ENCODE measurements at regions not wholly inside any gene's neighbourhood (a gene's known extent, or its start where the extent isn't known, plus 50 kb on each side); places are given as distances from the start of the nearest gene placed in this dataset.

DNA sequence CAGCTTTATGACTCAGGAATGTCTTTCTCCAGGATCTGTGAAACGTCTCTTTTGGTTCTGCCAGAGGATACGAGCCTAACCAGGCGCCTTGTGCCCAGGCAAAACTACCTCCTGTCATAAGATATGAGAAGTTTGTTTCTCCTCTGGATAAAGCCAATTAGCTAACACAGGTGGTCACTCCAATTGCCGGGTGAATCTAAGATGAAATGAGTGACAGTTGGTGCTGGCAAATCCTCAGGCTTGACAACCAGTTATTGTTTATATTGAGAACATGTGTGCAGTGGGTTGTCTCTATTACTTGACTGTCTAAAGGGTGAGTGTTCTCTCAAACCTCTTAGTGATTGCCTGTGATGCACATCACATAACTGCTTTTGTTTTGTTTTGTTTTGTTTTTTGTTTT, 449.1 kb downstream of the XPNPEP1 start:
- DNase-seq, result no peak

DNA sequence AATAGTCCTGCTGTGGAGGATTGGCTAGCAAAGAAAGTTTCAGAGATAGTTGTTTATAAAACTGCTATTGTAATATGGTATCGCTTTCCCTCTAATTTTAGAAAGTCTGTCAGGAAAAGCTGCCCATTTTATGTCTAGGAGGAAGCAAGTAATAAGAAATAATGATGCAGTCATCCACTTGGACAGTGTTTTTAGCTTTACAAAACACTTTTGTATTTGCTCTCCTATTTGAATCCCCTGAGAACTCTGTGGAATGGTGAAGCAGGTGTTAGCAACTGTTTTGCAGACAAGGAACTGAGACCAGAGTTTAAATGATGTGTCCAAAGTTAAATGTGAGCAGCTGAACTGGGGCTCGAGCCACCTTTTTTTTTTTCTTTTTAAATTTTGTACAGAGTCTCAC, 455.8 kb downstream of the XPNPEP1 start:
- no peak for DNase-seq

DNA sequence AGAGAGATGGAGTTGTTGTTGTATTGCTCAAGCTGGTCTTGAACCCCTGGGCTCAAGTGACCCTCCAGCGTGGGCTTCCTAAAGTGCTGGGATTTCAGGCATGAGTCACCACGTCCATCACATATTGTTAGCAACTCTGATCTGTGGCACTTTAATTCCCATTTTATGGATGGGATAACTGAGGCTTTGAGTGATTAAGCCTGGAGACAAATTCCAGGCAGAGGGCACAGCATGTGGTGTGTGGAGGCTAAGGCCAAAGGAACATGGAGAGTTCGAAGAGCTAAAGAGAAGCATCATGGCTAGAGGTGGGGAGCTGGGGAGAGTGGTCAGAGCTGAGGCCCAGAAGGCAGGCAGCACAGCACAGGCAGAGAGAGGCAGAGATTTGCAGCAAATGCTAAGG, 458.4 kb downstream of the XPNPEP1 start:
- DNase-seq, result no peak

DNA sequence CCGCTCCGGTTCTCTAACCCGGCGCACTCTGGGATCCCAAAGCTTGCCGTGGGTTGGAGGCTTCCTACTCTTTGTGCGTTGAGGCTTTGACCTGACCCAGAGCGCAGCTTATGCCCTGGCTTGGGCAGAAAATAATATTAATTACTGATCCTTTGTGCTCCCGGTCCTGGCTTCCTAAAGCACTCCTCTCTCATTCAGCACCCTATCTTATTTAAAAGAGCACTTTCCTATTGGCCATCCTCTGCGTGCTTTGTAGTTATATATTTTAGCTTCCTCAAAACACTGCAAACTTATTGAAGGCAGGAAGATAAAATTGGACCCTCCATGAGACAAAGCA, 466.0 kb downstream of the XPNPEP1 start:
- DNase-seq, result no peak

DNA sequence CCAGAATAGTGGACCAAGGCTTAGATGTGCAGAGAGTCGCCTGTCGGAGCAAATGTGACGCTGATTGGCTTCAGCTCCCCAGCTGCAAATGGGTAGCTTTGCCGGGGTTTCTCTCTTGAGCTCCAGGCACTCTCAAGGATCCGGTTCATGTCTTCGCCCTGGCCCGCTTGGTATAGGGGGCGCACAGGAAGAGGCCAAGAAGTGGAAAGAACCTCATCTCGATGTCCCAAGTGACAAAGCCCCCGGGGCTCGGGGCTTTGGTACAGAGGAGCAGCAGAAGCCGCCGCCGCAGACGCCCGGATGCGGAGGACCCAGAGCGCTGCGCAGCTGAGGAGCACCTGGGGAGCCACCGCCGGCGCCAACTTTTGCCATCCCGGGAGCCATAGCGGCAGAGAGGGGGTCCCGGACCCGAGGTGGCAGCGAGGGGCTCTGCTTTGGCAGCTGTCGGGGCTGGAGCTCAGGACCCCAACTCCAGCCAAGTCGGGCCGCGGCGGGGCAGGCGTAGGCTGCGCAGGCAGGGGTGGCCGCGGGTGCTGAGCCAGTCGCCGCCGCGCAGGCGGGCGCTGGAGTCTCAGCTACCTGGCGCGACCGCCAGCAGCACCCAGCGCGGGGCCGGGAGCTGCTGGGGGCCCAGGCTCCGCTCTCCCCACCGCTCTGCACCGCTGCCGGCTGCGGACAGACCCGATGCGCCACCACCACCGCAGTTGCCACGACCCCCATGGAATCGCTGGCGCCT, 466.6 kb downstream of the XPNPEP1 start:
- no peak for DNase-seq

DNA sequence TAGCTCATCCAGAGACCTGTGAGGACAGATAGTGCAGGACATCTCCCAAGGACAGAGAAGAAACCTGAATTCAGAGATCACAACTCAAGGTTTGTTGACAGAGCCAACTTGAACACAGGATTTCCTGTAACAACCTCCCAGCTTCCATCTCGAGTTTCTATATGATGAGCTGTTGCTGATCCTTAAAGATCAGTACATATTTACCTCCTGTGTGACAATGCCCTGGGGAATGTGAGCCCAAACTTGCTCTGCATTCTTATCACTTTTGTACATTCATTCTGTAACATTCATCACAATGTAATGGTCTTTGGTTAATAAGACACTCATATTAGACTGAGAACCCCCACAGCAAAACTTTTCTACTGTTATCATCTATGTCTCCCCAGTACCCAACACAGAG, 468.6 kb downstream of the XPNPEP1 start:
- DNase-seq, result no peak

DNA sequence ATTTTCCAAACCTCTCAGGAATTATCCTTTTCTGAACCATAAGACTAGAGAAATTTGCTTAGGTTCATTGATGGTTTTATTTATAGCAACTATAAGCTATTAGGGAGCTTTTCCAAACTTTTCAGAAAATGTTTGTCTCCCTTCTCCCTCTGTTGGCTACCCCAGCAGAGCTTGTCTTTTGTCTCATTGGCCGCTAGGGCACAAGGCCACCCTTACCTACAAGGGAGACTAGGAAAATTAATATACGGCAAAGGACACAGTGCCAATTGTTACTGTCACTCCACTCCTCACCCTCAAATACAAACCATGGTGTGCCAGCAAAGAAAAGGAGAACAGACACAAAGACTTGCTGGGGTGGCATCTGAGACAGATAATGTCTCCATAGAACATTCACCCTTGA, 471.4 kb downstream of the XPNPEP1 start:
- DNase-seq, result no peak

DNA sequence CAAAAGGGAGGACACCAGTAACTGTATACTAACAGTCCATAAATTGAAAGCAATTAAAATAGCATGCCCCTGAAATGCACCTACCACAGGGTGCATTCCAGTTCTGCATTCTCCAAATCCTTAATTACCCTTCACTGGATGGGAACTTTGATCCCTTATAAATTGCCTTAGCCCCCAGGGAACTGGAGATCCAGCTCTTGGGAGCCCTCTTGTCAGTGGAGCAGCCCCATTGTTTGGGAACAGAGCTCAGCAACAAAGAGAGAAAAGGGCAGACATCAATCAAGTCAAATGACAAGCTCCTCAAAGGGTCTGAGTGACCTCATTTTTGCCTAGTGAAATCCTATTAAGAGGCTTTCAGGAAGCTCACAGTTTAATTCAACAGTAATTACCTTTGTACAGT, 472.6 kb downstream of the XPNPEP1 start:
- DNase-seq, result no peak

DNA sequence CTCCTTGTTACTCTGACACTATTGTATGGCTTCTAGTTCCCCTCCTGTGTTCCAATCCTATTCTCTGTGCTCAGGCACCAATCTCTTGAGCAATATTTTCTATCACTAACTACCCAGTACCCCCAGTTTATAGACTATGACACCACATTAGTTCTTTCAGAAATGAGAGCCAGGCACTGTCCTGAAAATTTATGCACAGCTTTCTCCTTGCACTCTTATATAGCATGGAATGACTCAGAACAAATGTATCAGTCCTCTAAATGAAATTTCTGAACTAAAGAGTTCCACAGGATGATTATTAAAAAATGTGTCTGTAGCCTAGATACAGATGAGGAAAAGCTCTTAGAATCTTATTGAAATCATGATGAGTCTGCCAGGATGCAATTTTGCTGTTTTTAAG, 489.9 kb downstream of the XPNPEP1 start:
- DNase-seq, result no peak

DNA sequence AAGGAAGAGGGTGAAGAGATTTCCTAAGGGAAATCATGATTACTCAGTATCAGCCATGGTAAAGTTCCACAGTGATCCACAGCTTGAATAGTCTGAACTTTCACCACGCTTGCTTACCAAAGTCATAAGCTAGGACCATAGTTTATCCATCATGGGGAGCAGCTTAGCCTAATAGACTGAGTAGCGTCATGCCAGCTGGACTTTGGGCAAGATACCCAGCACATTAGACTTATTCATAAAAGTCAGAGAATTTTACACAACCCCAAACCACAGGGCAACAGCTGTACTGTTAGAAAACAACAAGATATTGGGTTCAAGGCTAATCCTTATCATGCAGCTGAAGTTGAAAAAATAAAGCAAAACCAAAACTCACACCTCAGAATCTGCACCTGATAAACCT, 491.0 kb downstream of the XPNPEP1 start:
- no peak for DNase-seq

DNA sequence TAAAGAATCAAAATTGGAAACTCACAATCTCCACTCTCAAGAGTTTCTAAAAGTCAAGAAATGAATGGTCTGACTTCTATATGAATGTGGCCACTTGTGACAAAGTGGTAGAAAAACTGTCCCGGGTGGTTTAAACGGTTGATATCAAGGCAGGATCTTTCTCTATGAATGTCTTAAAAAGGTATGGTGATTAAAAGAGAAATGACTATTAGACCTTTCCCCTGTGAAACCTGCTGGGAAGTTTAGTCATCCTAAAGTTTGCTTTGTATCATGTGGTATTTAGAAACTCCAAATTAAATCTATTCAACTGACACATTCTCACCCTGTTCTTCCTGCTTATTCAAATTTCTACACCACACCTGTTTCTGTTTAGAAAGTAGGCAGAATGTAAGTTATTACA, 492.5 kb downstream of the XPNPEP1 start:
- no peak for DNase-seq

DNA sequence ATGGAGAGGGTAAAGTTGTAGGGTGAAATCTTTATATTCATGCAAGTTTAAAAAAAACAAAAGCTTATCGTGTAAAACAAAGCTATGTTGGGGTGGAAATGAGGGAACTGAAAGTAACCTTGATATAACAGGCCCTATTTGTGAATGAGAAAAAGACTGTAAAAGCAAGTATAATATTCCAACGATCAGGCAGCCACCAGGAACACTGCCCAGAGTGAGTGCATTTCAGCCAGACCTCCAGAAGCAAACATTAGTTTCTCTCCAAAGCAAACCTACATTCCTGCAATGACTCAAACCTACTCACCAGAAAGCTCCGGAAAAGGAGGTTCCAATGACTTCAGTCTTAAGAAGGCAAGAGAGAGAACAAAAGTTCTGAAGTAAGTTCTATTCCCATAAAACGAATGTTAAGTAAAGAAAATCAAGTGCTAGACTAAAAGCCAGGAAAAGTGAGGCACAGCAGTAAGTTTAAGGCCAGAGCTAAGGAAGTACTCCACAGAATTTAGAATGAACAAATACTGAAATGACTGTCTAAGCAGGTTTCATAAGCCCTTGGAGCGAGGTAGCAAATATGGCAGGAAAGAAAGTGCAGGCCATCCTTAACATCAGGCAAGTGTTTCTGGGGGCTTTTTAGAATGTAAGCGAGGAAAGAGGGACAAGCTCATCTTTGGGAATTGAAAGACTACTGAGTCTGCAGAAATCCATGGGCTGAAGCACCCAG, 493.1 kb downstream of the XPNPEP1 start:
- no peak for DNase-seq

DNA sequence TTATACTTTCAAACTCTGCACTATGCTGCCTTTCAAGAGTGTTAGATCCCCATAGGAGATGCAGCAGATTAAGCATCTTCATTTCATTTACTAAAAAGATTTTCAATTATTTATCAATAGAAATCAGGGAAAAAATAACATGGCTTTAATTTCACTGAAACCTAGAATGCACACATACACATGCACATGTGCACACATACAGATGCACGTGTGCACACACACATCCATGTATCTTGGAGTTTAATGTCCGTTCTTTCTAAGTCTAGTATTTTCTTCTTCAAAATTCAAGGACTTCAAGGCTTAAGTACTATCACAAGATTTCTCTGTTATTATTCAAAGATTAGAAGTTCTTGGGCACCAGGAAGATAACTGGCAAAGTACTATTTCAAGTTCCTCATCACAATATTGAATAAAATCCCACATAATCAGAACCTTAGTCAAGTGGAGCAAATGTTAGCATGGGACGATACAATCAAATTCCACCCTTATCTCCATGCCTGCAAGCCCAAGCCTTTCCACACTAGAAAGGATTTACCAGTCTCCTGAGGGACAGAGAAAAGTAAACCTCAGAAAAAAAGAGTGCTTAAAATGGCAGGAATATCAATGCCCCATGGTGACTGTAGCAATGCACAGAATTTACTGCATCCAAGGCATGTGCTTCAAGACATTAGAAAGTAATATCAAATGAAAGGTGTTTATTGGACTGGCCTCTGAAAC, 494.4 kb downstream of the XPNPEP1 start:
- DNase-seq, result no peak

DNA sequence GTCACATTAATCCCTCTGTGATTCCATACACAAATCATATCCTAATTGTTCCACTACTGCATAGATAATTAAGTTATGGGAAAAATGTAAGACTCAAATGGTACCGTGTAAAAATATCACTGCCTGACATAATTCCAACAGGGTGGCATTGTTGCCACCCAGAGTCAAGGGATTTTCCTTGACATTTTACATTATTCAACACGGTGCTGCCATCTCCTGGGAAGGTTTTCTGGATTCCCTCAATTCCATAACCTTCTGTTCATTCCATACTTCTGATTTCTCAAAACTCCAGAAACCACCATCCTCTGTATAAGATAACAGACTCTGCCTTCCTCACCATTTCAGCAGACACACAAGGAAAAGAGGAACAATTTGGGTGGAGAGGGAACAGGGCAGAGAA, 495.9 kb downstream of the XPNPEP1 start:
- DNase-seq, result no peak

DNA sequence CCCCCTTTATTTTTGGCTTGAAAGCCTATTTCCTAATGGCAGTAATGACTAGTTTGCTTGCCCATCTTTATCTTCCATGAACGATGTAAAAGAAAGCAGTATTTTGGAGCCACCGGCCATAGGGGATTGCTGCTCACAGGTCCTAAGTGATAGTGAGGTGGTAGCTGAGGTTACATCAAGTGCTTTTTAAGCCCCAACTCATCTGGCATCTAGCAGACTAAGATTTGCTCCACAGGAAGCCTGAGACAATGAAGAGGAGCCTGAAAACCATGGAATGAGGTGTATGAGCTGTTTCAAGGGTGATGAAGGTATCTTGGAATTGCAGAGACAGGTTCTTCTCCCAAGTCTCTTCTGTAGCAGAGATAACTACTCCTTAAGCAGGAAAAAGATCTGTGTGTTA, 496.3 kb downstream of the XPNPEP1 start:
- DNase-seq, result no peak

DNA sequence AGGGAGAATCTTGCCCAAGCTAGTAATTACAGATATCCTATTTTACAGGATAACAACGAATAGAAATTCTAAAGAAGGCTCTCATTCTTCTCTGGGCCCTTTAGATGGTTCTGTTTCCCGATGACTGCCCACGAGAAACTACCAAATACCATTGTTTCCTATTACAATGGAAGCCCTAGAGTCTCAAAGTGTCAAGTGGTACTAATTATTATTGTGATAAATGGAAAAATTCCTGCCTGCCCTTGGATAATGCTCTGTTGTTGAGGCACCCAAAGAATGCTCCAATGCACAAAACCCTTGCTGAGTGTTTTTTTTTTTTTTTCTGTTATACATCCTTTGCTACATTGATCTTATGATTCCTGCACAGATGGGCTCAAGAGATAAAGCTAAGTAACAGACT, 504.5 kb downstream of the XPNPEP1 start:
- no peak for DNase-seq

DNA sequence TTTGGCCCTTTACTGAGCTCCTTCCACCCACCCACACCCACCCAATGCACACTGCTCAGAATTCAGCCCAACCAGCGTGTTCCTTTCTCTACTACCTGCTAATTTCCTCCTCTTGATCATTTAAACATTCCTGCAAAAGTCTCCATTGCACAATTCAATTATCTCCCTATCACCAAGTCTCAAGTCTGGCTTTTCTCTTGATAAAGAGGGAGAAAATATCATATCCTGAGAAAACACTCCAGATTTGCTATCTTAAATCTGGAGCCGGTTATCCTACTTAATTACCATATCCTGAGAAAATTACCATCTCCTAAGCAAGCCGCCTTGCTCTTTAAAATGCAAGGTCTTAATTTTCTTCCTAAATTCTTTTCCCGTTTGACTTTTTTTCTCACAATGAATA, 505.5 kb downstream of the XPNPEP1 start:
- no peak for DNase-seq

DNA sequence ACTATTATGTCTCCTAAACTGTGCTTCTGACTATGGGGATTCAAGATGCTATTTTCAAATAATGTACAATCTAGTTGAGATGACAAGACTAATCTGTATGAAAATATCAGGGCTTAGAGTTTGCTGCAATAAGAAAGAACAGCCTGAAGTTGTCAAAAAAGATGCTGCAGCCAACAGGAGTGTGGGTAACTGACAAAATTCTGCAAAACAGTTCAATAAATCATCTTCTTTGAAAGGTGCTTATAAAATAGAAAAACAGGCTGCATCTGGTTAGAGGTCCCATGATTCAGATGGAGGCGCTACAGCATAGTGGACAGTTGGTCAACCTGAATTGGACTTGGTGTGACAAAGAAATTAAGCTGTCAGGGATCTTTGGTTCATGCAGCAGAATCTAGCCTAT, 511.0 kb downstream of the XPNPEP1 start:
- DNase-seq, result no peak

DNA sequence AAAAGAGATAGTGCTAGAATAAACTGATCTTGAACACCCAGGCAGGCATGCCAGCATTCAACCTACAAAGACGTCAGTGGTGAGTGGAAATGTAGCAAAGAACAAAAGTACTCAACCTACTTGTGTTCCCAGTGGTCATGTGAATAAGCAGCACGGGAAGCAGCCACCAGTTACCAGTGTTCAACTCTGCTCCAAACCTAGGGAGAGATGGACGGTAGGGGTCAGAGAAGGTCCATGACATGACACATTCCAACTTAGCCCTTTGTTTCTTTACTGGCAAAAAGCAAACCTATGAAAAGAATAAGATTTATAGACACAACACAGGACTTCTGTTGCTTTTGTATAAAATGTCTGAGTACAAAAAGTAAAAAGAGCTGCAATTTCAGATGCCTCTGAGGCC, 511.4 kb downstream of the XPNPEP1 start:
- DNase-seq, result no peak

DNA sequence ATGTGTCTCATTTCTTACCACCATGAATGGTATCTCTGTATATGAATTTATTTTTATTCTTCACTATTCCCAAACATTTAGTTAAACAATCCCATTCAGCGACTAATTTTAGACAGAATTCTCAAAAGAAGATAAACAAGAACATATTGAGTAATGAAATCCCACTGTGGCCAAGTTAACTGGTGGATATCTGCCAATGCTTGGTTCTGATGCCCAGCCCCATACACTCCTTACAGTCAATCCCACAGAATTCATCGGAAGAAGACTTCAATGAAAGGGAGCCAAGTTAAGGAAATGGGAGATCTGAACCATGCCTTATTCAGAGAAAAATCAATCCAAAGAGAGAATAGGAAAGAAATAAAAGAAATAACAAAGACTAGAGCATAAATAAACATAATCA, 518.0 kb downstream of the XPNPEP1 start:
- DNase-seq, result no peak

DNA sequence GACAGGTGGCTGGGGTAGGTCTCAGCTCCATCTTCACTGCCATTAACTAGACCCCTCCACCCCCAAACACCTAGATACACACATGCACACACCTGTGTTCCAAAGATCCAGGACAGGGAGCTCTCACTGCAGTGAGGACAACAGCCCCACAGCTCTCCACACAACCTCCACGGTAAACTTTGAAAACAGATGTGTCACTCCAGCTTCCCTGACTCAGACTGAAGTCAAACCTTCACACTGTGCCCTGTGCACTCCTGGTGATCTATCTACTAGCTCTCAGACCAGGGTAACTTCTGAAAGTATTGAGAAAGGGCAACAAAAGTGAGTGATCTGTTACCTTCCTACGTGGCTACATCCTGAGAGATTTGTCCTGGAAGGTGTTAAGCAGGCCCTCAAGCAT, 519.8 kb downstream of the XPNPEP1 start:
- DNase-seq, result no peak

DNA sequence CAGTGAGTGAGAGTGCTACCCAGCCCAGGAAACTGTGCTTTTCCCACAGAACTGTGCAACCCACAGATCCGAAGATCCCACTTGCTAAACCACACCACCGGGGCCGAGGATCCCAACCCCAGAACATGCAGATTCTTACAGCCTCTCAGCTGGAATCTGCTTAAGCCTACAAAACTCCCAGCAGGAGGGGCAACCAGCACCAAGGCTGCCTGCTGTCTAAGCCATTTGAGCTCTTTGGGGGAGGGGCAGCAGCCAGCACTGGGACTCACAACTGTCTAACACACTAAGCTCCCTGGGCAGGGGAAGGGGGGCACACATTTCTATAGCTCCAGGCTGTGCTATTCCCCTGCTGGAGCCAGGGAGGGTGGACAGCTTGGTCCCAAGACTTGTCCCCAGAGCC, 529.9 kb downstream of the XPNPEP1 start:
- DNase-seq, result no peak

DNA sequence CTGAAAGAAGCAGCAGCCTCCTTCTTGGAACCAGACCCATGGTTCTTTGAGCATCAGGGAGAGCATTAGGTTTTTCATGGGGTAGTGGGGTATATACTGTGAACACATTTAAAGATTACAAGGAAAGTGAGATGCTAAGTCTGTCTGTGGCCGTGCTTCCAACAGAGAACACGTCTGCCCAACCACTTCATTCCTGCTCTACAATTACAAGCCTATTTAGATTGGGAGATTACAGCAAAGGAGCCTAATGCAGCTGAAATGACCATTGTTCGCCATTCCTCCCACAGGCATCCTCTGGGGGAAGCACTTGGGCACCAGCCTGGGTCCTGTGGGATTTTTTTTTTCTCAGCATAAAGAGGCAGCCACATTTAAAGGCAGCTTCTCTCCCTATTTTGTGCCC, 536.4 kb downstream of the XPNPEP1 start:
- no peak for DNase-seq

DNA sequence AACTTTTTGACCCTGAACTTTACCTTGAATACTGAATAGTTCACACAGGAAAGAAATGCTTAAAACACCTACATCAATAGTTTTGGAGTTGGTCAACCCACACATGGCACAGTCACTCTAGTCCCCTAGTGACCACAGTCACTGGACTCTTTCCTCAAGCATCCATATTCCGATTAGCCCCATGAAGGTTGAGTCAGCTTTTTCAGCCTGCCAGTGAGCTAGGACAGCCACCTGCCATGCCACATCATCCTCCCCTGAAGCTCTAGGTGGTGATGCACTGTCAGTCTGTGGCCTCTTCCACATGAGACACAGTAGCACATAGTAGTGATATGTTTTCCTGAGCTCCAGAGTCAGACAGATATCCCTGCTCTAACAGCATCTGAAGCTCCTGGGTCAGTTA, 537.2 kb downstream of the XPNPEP1 start:
- no peak for DNase-seq

Data from NCI-H1092 treated with DMSO at 0.1 percent for 48 hours (cell line).